ENCODE measurements at regions not wholly inside any gene's neighbourhood (a gene's known extent, or its start where the extent isn't known, plus 50 kb on each side); places are given as distances from the start of the nearest gene placed in this dataset.

DNA sequence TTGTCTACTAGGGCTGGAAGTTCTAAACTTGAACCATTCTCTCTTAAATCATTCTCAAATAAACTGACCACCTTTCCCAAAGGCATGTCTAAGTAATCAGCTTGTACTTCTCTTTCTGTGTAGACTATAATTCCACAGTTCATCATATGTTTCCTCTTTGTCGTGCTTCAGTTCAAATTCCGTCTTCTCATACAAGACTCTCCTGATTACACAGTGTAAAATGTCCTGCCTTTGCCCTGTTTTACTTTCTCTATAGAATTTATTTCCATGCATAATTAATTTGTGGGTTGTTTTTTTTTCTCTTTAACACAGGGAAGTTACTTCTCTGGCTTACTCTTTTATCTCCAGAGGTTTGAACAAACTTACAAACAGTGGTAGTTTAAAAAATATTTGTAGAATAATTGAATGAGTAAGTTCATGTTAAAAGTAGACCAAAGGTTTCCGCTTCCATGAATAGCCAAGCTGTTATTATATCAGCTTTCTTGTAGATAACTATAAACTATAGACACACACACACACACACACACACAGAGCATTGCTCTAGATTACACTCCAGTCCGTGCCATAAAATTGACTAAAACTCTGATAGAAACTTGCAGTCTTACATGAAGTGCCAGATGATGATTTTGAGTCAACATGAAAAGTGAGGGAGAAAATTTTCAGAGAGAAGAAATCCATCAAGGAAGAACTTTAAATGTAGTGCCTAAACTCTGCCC is 119.0 kb downstream of the SUCNR1 start:
- no peak for DNase-seq

- DNase-seq, result no peak
These were observed 121.6 kb downstream of the SUCNR1 start for GRCh38 chr3:151995091-151995490.

- DNase-seq, result no peak
These were observed 125.3 kb downstream of the SUCNR1 start for GRCh38 chr3:151998744-151999143.

DNA sequence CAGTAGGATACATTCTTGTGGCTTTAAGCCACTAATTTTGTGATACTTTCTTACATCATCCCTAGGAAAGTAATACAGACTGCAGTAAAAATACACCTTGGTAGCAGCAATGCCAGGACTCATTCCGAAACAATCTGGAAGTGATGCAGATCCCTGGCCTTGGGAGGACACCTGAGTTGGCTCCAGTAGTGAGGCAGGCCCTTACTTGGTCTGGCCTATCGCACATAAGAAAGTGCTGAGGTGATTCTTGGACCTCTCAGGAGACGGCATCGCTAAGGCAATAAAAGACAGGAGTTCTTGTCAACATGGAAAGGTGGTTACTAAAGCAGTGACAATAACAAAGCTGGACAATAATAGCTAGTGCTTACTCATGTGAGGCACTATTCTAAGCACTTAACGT is 126.5 kb downstream of the SUCNR1 start:
- DNase-seq, result no peak

- no peak for DNase-seq
These were observed 138.6 kb downstream of the SUCNR1 start for GRCh38 chr3:152011812-152012735.

- DNase-seq, result no peak
These were observed 146.1 kb downstream of the SUCNR1 start for GRCh38 chr3:152019508-152019907.

DNA sequence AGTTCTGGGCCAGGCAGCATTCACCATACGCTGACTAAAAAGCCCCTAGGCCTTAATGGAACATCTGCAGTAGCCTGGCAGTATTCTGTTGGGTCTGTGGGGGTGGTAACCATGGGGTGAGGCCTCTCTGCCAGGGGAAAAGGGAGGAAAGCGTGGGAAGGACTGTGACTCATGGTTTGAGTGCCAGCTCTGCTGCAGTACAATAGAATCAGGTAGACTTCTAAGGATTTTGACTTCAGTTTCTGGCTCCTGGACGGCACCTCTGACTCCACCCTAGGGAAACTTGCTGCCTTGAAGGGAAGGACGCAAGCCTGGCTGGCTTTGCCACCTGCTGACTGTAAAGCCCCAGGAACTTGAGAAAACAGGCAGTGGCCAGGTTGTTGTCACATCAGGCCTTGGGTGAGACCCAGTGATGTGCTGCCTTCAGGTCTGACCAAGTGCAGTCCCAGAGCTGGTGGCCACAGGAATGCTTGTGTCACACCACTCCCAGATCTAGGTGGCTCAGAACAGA is 148.6 kb downstream of the SUCNR1 start:
- peak in 1 of 58 donors; percentile 25 for DNase-seq

- no peak for DNase-seq
These were observed 152.7 kb downstream of the SUCNR1 start for GRCh38 chr3:152026033-152026556.

GRCh38 chr3:152030320-152030719 is 156.9 kb downstream of the SUCNR1 start:
- DNase-seq, result no peak

DNA sequence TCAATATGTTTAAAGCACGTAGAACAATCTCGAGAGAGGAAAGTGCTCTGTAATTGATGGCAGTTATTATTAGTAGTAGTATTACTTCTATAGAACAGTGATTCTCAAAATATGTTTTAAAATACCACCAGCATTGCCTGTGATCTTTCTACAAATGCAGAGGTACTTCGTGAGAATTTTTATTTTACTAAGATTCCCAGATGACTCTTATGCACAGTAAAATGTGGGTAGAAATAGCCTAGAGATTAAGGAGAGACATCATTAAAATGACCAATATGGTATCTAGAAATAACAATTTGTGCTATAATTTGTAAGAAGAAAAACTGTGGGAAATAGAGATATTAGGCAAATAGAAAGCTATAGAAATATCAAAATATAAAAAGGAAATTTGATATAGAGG is 157.9 kb downstream of the SUCNR1 start:
- DNase-seq, result no peak

DNA sequence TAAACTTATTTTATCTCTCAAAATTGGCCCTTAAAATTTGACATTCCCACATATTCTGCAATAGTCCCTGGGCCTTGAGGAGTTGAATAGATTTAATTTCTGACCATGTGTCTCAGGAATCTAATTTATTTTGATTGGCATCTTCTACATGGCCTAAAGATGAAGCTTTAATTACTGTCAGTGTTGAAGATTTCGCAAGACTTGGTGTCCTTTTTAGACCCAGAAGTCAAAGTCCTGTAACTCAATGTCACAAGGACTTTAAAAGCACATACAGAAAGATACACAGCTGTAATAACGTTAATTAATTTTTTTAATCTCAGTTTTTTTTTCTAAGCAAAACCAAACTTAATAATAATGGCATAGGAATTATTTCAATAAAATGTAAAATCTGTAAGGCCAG is 163.9 kb downstream of the SUCNR1 start:
- no peak for DNase-seq

DNA sequence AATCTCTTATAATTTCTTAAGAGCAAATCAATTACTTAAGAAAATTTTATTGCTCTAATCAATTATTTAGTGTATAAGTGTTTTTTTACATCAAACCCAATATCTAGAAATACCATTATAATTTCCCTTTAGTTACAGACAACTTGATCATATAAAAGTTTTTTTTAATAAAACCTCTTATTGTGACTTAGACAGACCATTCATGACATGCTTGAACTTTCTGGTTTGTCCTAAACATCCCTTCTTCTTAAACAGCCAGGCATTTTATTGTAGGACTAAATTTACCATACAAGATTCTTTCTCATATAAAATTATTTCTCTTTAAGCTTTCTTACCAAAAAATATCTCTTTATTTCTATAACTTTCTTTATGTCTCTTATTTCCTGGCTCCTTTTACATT is 164.5 kb downstream of the SUCNR1 start:
- no peak for DNase-seq

GRCh38 chr3:152038490-152038889 is 165.0 kb downstream of the SUCNR1 start:
- no peak for DNase-seq

DNA sequence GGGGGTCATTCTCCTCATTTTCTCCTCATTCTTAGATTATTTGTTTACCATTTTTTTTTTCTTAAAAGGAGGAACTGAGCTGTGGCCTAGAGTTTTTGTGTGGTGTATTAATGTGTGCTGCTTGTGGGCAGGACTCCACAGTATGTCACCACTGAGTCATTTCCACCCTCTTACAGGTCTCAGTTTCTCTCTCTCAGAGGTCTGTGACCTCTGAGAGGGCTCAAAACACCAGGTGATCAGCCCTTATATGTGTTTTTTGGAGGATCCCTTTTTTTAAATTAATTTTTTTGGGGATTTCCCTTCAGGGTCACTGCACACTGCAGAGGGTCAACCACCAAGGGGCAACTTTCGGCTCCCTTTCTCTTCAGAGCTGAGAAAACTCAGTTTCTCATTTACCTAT is 166.4 kb downstream of the SUCNR1 start:
- no peak for DNase-seq

DNA sequence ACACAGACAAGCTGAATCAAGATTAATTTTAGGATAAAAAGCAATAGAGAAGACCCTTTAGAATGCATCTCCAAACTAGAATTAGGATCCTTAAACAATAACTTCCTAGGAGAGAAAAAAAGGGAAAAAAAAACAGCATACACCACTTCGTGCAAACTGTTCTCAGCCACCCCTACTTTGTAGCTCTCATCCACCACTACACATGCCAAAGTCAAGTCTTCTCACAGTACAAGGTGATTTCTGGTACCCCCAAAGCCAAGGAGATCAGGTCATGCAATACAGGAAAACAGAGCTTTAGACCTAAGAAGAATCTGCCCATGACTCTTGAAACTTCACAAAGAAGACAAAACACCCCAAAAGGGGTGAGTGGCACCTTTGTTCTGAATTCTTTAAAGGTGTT is 166.9 kb downstream of the SUCNR1 start:
- DNase-seq, result no peak

DNA sequence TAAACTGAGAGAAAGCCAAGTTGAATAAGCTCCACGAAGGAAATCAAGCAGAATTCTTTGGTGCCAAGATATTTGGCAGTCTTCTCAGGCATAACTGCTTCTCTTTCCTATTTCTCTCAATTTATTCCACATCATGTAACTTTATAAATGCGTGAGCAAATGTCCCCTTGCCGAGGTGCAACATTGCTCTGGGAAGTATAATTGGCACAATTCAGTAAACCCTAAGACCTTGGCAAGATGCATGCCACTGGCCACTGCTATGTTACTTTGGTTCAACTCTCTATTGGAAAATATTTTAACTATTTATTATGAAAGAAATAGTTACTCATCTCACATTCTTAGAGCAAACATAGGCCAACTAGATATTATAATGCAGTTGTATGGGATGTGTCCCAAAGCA is 170.2 kb downstream of the SUCNR1 start:
- DNase-seq, result no peak

- DNase-seq, result no peak
These were observed 172.8 kb downstream of the SUCNR1 start for GRCh38 chr3:152046280-152046679.

DNA sequence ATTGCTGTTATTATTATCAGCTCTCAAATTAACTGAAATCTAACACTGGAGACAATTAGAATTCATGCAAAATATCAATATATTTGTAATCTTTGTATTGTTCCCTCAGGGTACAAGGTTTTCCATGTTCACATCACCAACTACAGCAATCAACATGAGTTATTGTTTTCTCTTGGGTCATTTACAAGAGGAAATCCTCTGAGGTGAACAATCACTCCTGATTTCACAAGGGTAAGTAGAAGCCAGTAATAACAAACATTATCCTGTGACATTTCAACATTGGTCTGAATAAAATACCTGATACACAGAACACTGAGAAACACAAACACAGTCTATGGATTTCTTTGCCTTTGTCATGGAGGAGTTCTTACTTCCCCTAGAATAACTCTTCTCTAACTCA is 174.0 kb downstream of the SUCNR1 start:
- no peak for DNase-seq

- no peak for DNase-seq
These were observed 175.4 kb downstream of the SUCNR1 start for GRCh38 chr3:152048831-152049230.

- no peak for DNase-seq
These were observed 177.5 kb downstream of the SUCNR1 start for GRCh38 chr3:152050903-152051302.

GRCh38 chr3:152051501-152052404 is 178.3 kb downstream of the SUCNR1 start:
- DNase-seq, result no peak
